ENCODE measurements at regions not wholly inside any gene's neighbourhood (a gene's known extent, or its start where the extent isn't known, plus 50 kb on each side); places are given as distances from the start of the nearest gene placed in this dataset.

- TF ChIP-seq REST (IDR thresholded peaks at IDR 0.05; ENCODE audit: insufficient read depth in 1 of 2, low read depth in 2 of 2, low read length in 2 of 2) (no peak), TAF1 (IDR thresholded peaks at IDR 0.05; ENCODE audit: borderline replicate concordance, insufficient read depth, low read length) (no peak), SIN3A (IDR thresholded peaks at IDR 0.05; ENCODE audit: borderline replicate concordance, insufficient read depth, low read length) (no peak), POLR2AphosphoS5 (IDR thresholded peaks at IDR 0.05; ENCODE audit: low read depth, low read length) (no peak), FOXP2 (optimal IDR thresholded peaks at IDR 0.05; ENCODE audit: borderline replicate concordance, extremely low read depth, extremely low read length, insufficient read depth) (no peak)
These were observed 159.3 kb upstream of the SALL3 start for GRCh38 chr18:78820161-78820834.

- TF ChIP-seq REST (IDR thresholded peaks at IDR 0.05; ENCODE audit: insufficient read depth in 1 of 2, low read depth in 2 of 2, low read length in 2 of 2) = no peak
- TF ChIP-seq FOXP2 (optimal IDR thresholded peaks at IDR 0.05; ENCODE audit: borderline replicate concordance, extremely low read depth, extremely low read length, insufficient read depth) = no peak
- TF ChIP-seq SIN3A (IDR thresholded peaks at IDR 0.05; ENCODE audit: borderline replicate concordance, insufficient read depth, low read length) = no peak
- no peak for TF ChIP-seq POLR2AphosphoS5 (IDR thresholded peaks at IDR 0.05; ENCODE audit: low read depth, low read length)
- no peak for TF ChIP-seq TAF1 (IDR thresholded peaks at IDR 0.05; ENCODE audit: borderline replicate concordance, insufficient read depth, low read length)
These were observed 158.2 kb upstream of the SALL3 start for GRCh38 chr18:78821396-78821795.

- TF ChIP-seq SIN3A (IDR thresholded peaks at IDR 0.05; ENCODE audit: borderline replicate concordance, insufficient read depth, low read length) = no peak
- TF ChIP-seq REST (IDR thresholded peaks at IDR 0.05; ENCODE audit: insufficient read depth in 1 of 2, low read depth in 2 of 2, low read length in 2 of 2) = no peak
- TF ChIP-seq FOXP2 (optimal IDR thresholded peaks at IDR 0.05; ENCODE audit: borderline replicate concordance, extremely low read depth, extremely low read length, insufficient read depth) = no peak
- TF ChIP-seq POLR2AphosphoS5 (IDR thresholded peaks at IDR 0.05; ENCODE audit: low read depth, low read length) = no peak
- no peak for TF ChIP-seq TAF1 (IDR thresholded peaks at IDR 0.05; ENCODE audit: borderline replicate concordance, insufficient read depth, low read length)
These were observed 157.3 kb upstream of the SALL3 start for GRCh38 chr18:78822171-78822948.

GRCh38 chr18:78822949-78823285 is 156.7 kb upstream of the SALL3 start:
- TF ChIP-seq SIN3A (IDR thresholded peaks at IDR 0.05; ENCODE audit: borderline replicate concordance, insufficient read depth, low read length) (no peak), FOXP2 (optimal IDR thresholded peaks at IDR 0.05; ENCODE audit: borderline replicate concordance, extremely low read depth, extremely low read length, insufficient read depth) (no peak), REST (IDR thresholded peaks at IDR 0.05; ENCODE audit: insufficient read depth in 1 of 2, low read depth in 2 of 2, low read length in 2 of 2) (no peak), POLR2AphosphoS5 (IDR thresholded peaks at IDR 0.05; ENCODE audit: low read depth, low read length) (no peak), TAF1 (IDR thresholded peaks at IDR 0.05; ENCODE audit: borderline replicate concordance, insufficient read depth, low read length) (no peak)
